AG04450 (cell line): ENCODE measurements at regions not wholly inside any gene's neighbourhood (a gene's known extent, or its start where the extent isn't known, plus 50 kb on each side); places are given as distances from the start of the nearest gene placed in this dataset.

Source experiments
- CTCF ChIA-PET: fragments of 300-600, 350-600 bp; formaldehyde crosslinking; extraction: SDS; loops from one replicate; lab custom pipeline; 2022; ENCODE audit warnings: antibody characterized with exemption, inconsistent platforms; lab: Charles Lee
- POLR2A ChIA-PET: fragments of 350-600 bp; formaldehyde crosslinking; extraction: SDS; loops from one replicate; lab custom pipeline; 2021; ENCODE audit warnings: antibody characterized with exemption, inconsistent platforms; lab: Yijun Ruan, JAX
- DNase-seq: peaks from one replicate; pipeline ENCODE4 v3.0.0-alpha.2; 2011; ENCODE audit warnings: low read depth, low spot score
- H3K27ac ChIP-seq: one replicate; pipeline ENCODE4 v1.5.1; 2012; ENCODE audit warnings: low read depth, low read length, control low read depth
- H3K27me3 ChIP-seq: one replicate; pipeline ENCODE4 v1.6.0; 2012; ENCODE audit warnings: low read length; ENCODE audit not compliant: control insufficient read depth, insufficient read depth
- H3K4me3 ChIP-seq: 2 replicates; pipeline ENCODE4 v1.5.1; 2011; ENCODE audit warnings: mild to moderate bottlenecking, low read depth, low read length, control low read depth
- H3K9me3 ChIP-seq: 2 replicates; pipeline ENCODE4 v1.5.1; 2012; ENCODE audit warnings: low read length; ENCODE audit not compliant: control insufficient read depth, insufficient read depth
- CTCF ChIP-seq: IDR thresholded peaks from 2 replicates; pipeline ENCODE4 v1.5.1; 2011; ENCODE audit warnings: low read depth, low read length, control low read depth, inconsistent platforms

DNA sequence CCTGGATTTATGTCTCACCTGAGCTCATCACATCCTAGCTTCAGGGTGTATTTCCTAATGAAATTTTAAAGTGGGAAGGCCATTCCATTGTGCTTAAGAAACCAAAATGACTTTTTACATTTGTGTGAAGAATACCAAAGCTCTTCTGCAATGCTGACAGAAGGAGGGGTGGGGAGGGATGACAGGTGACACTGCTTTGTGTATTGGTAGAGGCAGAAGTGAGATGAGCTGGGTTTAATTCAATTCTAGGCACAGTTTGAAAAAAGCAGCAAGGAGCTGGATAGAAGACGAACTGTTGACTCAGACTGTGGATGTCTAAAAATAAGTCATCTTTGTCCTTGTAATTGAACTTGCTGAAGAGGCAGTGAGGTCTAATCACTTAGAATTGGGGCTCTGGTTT is 710.3 kb upstream of the KIRREL3 start:
- no peak overlapping the region for H3K27ac ChIP-seq
- H3K9me3 ChIP-seq, result no peaks in the 10 kb centered on the region
- ChIA-PET CTCF (no interaction called here), POLR2A (no interaction called here)
- H3K4me3 ChIP-seq, result no peak overlapping the region
- DNase-seq, result no peak
- TF ChIP-seq CTCF, result no peak
- H3K27me3 ChIP-seq, result peaks cover 3% of the 10 kb centered on the region

DNA sequence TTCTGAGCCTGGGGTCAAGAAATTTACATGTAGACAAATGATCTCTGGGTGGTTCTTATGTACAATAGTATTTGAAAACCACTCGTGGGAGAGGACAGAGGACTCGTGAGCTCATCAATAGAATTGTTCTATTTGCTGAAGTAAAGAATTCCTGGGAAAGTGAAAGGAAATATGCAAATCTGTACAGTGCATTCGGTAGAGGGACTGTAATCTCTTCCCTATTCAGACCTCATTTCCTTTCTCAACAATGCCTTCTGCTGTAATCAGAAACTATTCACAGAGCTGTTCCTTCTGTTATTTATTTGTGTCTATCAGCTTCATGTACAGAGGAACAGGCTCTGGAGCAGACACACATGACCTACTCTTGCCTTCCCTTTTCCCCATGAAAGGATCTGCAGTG is 709.4 kb upstream of the KIRREL3 start:
- TF ChIP-seq CTCF, result no peak
- CTCF ChIA-PET, result no interaction called here

GRCh38 chr11:127693686-127694085 is 693.1 kb upstream of the KIRREL3 start:
- POLR2A ChIA-PET, result no interaction called here
- H3K27me3 ChIP-seq, result no peaks in the 10 kb centered on the region
- H3K9me3 ChIP-seq, result no peaks in the 10 kb centered on the region
- H3K4me3 ChIP-seq, result no peak overlapping the region
- no peak for DNase-seq
- H3K27ac ChIP-seq, result no peak overlapping the region
- TF ChIP-seq CTCF, result no peak
- CTCF ChIA-PET, result no interaction called here

More for the DNA sequence above, 709.4 kb upstream of the KIRREL3 start:
- POLR2A ChIA-PET, result no interaction called here
- H3K27ac ChIP-seq, result no peak overlapping the region
- no peaks in the 10 kb centered on the region for H3K9me3 ChIP-seq
- DNase-seq, result no peak
- no peak overlapping the region for H3K4me3 ChIP-seq
- H3K27me3 ChIP-seq, result peaks cover 3% of the 10 kb centered on the region

- no peak overlapping the region for H3K27ac ChIP-seq
- ChIA-PET POLR2A (no interaction called here), CTCF (no interaction called here)
- H3K27me3 ChIP-seq, result no peaks in the 10 kb centered on the region
- no peak overlapping the region for H3K4me3 ChIP-seq
- no peaks in the 10 kb centered on the region for H3K9me3 ChIP-seq
- TF ChIP-seq CTCF, result no peak
- DNase-seq, result no peak
Observed at GRCh38 chr11:127683321-127683720, 682.8 kb upstream of the KIRREL3 start.

DNA sequence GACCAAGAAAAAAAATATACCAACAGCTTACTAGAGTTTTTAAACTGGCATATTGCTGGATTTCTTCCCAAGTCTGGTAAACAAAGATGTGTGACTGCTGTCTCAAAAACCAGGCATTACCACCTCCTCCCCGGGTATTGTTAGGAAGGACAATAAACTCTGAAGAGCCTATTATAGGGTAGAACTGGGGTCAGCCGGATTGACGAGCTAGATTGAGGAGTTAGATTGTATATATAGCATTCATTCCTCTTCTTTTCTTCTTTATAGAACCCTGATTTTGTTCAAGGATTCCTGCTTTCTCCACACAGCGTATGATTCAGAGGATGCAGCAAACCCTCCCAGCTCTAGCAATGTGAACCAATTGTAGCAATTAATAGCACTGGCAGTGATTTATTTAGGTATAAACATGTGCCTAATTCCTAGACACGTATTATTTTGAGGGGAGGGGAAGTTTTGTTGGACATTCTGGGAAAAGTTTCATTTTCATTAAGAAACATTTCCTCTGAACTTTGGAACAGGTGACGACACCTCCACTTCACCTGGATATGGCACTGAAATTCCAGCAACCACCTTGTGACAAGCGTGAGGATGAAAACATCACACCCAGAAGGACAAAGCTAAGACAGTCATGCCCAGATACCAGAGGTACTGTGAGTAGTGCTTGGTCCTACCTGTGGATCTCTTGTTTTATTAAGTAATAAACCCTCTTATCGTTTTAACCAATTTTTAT is 679.4 kb upstream of the KIRREL3 start:
- ChIA-PET CTCF (no interaction called here), POLR2A (no interaction called here)
- H3K9me3 ChIP-seq, result no peaks in the 10 kb centered on the region
- DNase-seq, result no peak
- H3K27me3 ChIP-seq, result no peaks in the 10 kb centered on the region
- H3K4me3 ChIP-seq, result no peak overlapping the region
- no peak overlapping the region for H3K27ac ChIP-seq
- TF ChIP-seq CTCF, result no peak
